ACHN (cell line): ENCODE measurements at regions not wholly inside any gene's neighbourhood (a gene's known extent, or its start where the extent isn't known, plus 50 kb on each side); places are given as distances from the start of the nearest gene placed in this dataset.
"Not testable (repeated sequence)": the region's sequence is repeated elsewhere in the genome, so short reads cannot be mapped to it uniquely, and the experiment has no call there.

ENCODE experiments used
- DNase-seq: peaks from one replicate; pipeline ENCODE4 v3.0.0-alpha.2; 2015
- in situ Hi-C: cut with HindIII; loops from 2 replicates; pipeline ENCODE4 v1.10.0; 2017; ENCODE audit warnings: low sequenced_read_pairs, low pct_ligation_motif_present, low pct_unique_long_range_greater_than_20kb

GRCh38 chr17:33927732-33928133 lies 327.4 kb upstream of the CCL2 start:
- no peak for DNase-seq
- in situ Hi-C loops: no loop called here

DNA sequence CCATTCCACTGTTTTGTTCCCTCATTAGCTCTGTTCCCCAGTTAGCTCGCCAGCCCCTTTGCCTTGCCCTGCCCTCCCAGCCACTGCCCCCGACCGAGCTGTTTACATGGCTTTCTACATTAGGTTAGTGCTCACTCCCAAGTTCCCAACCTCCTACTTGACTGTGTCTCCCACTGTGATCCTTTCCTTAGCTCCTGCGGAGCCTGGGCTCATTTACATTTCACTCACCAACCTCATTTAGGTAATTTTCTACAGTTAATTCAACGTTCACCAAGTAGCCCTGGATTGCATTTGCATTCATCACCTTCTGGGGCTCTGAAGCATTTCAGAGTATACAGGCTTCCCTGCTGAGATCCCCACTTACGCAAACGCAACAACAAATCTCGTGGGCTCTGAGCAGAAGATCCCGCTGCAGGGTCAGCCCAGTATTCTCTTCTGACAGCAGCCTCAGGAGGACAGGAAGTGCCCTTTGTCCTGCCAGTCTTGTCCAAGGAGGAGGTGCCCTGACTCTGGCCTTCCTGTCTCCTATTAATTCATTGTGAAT lies 325.8 kb upstream of the CCL2 start:
- in situ Hi-C loops: no loop called here
- DNase-seq: no peak

DNA sequence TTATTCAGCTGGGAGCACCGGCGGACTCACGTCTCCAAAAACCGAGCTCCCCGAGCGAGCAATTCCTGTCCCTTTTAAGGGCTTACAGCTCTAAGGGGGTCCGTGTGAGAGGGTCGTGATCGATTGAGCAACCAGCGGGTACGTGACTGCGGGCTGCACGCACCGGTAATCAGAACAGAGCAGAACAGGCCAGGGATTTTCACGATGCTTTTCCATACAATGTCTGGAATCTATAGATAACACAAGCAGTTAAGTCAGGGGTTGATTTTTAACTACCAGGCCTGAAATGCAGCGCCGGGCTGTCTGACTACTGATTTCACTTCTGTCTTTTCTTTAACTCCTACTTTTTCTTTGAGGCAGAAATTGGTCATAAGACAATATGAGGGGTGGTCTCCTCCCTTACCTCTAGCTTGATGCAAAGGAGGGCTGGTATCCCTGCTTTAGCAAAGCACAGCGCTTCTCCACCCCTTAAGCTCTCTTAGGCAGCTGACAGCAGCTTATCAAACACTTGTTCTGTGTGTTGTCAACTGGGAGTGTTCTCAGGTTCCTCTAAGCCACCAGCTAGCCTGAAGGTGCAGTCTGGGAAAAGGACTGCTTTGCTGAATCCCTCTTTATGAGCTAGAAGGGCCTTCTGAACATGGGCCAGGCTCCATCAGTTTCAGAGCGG lies 323.8 kb upstream of the CCL2 start:
- in situ Hi-C loops, DNase-seq: not testable (repeated sequence)

- in situ Hi-C loops: no loop called here
- DNase-seq: no peak
Observed at GRCh38 chr17:33932996-33933395, 322.1 kb upstream of the CCL2 start.

DNA sequence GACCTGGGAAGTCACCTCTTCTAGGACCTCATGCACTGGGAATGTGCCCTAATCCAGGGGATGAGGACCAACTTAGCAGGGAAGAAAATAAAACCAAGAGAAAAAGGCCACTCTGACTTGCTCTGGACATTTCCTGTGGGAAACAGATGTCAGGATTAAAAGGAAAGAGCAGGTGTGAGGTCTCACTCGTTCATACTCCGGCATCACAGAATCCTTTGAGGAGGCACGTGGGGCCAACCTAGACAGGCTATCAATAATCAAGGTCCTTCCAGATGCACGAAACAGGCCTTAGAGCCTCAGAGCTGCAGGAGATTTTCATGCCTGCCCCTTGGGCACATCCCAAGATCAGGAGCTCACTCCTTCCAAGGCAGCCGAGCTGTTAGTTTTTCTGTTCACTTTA lies 321.5 kb upstream of the CCL2 start:
- no peak for DNase-seq
- in situ Hi-C loops: no loop called here

- DNase-seq: no peak
- in situ Hi-C loops: no loop called here
Observed at GRCh38 chr17:33934696-33935095, 320.4 kb upstream of the CCL2 start.

DNA sequence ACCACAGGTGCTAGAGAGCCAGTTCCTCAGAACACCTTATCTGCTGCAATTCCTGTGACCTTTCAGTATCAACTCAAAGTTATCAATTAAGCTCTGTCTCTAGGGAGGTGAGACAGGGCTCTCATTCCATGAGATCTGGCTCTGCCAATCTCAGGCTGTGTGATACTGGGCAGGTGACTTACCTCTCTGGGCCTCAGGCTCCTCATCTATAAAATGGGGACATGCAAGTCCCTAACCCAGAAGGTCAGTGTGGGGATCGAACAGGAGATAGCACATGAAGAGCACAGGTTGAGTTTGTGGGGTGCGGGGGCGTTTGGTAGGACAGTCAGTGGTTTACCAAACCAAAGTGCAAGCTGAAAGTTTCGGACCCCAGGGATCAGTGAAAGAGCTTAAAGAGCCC lies 319.3 kb upstream of the CCL2 start:
- DNase-seq: no peak
- in situ Hi-C loops: no loop called here

GRCh38 chr17:33936764-33937163 lies 318.3 kb upstream of the CCL2 start:
- no peak for DNase-seq
- in situ Hi-C loops: no loop called here

- in situ Hi-C loops: no loop called here
- no peak for DNase-seq
Observed at GRCh38 chr17:33939959-33940358, 315.1 kb upstream of the CCL2 start.

DNA sequence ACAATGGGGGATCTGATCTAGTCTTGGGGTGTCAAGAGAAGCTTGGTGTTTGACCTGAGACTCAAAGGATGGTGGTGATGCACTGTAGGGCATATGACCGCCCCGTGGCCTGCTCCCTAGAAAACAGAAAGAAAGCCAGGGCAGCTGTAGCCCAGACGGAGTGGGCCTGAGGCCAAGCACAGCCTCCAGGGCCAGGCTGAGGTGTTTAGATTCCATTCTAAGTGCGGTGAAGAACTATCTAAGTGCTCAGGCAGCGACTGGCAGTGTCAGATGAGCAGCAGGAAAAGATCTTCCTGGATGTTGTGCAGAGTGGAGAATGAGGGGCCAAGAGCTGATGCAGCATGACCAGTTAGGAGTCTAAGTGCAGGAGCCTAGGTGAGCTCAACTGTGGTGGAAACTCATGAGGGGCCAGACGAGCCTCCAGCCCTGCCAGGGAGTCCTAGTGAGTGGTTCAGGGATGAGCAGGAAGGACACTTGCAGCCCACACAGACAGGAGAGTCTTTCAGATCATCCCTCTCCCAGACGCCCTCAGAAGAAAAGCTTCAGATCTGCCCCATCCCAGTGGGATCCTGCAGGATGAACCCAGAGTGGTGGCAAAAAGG lies 314.2 kb upstream of the CCL2 start:
- no peak for DNase-seq
- in situ Hi-C loops: no loop called here

DNA sequence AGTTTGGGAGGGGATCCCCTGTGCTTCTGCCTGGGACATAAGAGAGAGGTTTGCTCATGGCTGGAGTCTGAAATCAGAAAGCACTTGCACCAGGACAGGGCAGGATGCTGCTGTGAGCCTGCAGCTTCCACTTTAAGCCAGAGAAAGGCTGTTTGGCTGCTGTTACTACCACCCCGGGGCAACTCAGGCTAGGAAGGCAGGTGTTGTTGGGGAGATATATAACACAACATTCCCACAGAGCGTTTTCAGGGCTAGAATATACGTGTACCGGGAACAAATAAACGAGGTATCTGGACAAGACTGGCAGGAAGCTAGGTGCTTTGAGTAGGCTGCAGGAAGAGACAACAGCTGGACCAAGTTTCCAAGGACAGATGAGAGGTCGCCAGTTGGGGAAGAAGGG lies 313.3 kb upstream of the CCL2 start:
- DNase-seq: no peak
- in situ Hi-C loops: no loop called here

DNA sequence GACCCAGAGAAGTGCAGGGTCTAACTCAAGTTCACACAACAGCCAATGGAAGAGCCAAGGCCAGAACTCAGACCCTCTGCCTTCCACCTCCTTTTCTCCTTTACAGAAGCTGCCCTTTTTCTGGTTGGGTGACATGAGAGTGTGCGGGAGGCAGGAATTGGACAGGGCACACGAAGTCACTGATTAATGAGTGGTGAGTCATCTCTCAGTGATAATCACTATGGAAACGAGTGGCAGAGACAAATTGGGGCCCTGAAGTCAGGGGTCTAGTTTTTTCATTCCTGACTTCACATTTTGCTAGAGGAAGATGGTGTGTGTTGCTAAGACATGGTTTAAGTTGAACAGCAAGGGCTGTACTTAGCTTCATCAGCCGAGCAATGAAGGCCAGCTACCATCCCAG lies 312.7 kb upstream of the CCL2 start:
- no peak for DNase-seq
- in situ Hi-C loops: no loop called here

- in situ Hi-C loops: no loop called here
- DNase-seq: no peak
Observed at GRCh38 chr17:33944412-33944811, 310.7 kb upstream of the CCL2 start.

DNA sequence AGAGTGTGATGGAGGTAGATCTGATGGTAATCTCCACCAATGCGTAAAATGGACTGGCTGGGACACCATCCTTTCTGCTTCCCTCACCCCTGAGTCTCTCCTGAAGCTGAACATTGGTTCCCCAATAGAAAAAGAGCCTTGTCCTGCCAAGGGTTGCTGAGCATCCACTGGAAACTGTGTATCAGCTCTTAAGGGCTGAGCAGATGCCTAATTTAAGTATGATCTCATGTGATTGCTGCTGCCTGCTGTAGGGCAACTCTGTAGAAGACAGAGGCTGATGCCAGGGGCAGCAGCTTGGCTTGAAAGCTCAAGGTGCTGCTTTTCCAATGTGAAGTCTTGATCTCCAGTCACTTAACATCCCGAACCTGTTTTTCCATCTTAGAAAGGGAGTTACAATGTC lies 310.3 kb upstream of the CCL2 start:
- no peak for DNase-seq
- in situ Hi-C loops: no loop called here

- no peak for DNase-seq
- in situ Hi-C loops: no loop called here
Observed at GRCh38 chr17:33945646-33946546, 309.2 kb upstream of the CCL2 start.

DNA sequence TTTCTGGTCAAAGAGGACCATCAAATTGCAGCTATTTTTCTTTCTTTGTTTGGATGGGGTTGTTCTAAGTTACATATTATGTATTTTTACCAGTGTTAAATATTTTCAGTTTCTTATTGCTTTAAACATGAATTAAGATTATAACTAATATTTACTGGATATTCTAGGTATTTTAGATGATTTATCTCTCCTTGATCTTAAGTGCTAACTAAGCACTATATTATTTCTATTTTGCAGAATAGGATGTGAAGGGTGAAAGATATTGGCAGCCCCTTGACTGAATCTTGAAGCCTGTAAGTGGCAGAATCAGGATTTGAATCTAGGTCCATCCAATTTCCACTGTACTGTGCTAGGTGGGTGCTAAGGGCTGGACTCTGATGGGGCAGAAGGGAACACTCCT lies 307.3 kb upstream of the CCL2 start:
- in situ Hi-C loops: no loop called here

GRCh38 chr17:33948309-33948708 lies 306.8 kb upstream of the CCL2 start:
- no peak for DNase-seq
- in situ Hi-C loops: no loop called here

More for the DNA sequence above, 307.3 kb upstream of the CCL2 start:
- no peak for DNase-seq

DNA sequence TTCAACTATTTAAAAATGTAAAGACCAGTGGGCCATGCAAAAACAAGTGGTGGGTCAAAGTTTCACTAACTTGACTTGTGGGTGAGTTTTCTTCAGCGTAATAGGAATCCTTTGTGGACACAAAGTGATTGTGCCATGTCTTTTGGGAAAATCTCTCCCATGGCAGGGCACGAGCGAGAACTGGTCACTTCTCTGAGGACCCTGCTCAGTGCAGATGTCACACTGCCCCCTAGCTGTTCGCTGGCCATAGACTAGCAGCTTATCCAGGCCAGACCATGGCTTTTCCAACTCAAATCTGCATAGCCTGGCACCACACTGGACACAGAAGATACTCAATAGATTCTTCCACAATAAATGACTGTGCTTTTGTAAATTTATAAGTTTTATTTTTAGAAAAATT lies 306.0 kb upstream of the CCL2 start:
- in situ Hi-C loops: no loop called here

GRCh38 chr17:33950061-33950460 lies 305.0 kb upstream of the CCL2 start:
- DNase-seq: no peak
- in situ Hi-C loops: no loop called here

More for the DNA sequence above, 306.0 kb upstream of the CCL2 start:
- DNase-seq: peak; percentile 33
